Hematopoietic multipotent progenitor cell treated with erythropoietin and hydrocortisone succinate and interleukin-3 and kit ligand, for 15 days (in vitro differentiated cells): ENCODE measurements at regions not wholly inside any gene's neighbourhood (a gene's known extent, or its start where the extent isn't known, plus 50 kb on each side); places are given as distances from the start of the nearest gene placed in this dataset.

Source experiments
- DNase-seq: peaks from one replicate; pipeline ENCODE4 v3.0.0-alpha.2; 2015; ENCODE audit warnings: low spot score

- no peak for DNase-seq
Measured at GRCh38 chr5:171509467-171509866, 90.0 kb downstream of the FGF18 start.

DNA sequence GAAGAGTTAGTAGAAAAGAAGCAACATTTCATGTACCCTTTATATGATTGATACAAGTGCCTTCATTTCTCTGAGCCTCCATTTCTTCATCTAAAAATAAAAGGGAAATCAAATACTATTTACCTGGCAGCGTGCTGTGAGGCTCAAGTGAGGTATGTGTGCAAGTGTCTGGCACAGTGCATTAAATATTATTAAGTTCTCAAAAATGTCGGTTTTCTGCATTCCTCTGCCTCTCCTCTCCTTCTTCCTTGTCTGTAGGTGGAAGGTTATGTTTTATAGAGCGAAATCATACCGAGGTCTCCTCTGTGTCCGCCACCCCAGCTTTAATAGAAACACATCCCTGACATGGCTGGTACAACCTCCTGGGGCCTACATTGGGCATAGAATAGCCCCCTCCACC, 93.0 kb downstream of the FGF18 start:
- DNase-seq, result no peak

DNA sequence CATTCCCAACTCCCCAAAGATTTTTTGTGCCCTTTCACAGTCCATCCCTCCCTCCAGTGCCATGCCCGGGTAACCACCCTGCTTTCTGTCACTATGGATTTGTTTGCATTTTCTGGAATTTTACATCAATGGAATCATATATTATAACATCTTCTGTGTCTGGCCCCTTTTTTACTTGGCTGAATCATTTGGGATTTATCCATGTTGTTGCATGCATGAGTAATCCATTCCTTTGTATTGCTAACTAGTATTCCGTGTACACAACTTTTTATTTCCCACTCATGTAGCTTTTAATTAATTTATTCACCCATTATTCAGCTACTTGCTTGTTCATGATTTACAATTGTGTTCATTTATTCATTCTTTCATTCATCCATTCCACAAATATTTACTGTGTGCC, 94.1 kb downstream of the FGF18 start:
- no peak for DNase-seq

- DNase-seq, result no peak
Measured at GRCh38 chr5:171518916-171519315, 99.5 kb downstream of the FGF18 start.

- no peak for DNase-seq
Measured at GRCh38 chr5:171520300-171521174, 101.1 kb downstream of the FGF18 start.

GRCh38 chr5:171521219-171521633, 101.8 kb downstream of the FGF18 start:
- DNase-seq, result no peak

DNA sequence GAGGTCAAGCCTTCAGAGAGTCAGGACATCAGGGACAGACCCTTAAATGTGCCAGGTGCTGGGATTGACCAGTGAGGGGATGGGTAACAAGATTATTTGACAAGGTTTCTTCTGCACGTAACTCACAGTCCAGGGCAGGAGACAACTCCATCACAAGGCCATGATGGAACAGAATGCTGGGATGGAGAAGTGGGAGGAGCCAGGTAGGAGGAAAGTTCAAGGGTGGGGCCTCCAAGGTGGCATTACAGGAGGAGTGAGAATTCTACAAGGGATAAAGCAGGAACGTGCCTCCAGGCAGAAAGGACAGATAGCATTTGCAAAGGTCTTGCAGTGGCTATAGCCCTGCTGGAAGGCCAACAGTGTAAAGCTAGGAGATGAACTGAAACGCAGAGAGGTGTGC, 102.2 kb downstream of the FGF18 start:
- no peak for DNase-seq

GRCh38 chr5:171523781-171524180, 104.3 kb downstream of the FGF18 start:
- no peak for DNase-seq

DNA sequence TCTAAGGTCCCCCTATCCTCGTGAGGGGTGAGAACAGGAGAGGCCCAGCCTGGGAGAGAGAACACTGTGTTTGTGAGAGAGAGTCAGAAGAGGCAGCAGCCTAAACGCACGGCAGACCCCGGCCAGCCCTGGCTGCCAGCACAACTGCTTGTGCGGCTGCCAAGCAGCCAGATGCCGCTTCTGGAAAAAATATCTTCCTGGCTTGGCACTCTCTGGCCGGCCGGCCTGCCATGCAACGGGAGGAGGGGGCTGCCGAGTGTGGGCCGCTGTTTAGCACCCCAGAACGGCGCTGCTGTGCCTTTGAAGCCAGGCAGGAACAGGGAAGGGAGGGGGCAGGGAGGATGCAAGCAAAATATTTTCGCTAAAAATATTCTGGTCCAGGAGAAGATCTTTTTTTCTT, 105.0 kb downstream of the FGF18 start:
- DNase-seq, result no peak

GRCh38 chr5:171525085-171525484, 105.6 kb downstream of the FGF18 start:
- no peak for DNase-seq

GRCh38 chr5:171528036-171528435, 108.6 kb downstream of the FGF18 start:
- no peak for DNase-seq

DNA sequence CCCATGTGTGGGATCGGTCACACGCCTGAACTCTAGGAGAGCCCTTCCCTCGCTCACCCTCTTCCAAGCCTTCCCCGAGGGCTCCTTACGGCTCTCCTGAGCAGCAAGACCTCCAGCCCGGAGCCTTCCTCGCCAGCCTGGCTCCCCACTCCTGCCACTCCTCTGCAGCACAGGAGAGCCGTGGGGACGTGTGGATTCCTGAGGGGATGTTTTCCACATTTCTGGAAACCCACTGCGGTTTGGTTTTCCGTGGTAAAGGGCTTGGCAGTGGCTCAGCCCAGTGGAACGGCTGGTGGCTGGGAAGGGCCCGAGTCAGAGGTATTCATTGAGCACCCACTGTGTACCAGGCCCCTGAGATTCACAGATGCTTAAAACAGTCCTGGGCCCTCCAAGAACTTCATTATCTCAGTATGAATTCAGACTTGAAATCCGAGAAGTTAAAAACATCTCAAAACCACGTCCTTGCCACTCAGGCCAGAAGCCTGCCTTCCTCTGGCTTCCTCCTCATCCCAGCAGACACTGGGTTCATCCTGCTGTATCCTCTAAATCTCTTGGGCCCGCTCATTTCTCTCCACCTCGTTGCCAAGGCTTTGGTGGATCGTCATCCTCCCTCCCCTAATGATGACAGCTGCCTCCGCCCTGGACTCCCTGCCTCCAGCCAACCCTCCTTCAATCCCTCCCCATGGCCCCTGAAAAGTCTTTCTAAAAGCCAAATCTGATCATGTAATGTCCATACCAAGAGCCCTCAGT, 109.6 kb downstream of the FGF18 start:
- no peak for DNase-seq

DNA sequence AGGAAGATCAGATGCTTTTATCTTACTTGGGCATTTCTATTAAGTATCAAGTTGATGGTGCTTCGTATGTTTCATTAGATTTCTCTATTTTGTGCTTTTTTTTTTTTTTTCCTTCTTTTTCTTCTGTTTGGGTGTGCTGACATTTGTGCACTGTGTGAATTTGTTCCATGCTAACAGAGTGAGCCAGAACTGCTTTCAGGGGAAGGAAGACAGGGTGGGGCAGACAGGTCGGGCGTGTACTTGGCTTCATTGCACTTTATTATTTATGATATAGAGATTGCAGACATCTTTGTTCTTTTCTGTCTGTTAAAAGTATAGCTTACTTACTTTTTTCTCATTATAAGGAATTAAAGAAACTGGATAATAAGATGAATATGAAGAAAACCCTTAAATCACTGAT, 112.2 kb downstream of the FGF18 start:
- no peak for DNase-seq

DNA sequence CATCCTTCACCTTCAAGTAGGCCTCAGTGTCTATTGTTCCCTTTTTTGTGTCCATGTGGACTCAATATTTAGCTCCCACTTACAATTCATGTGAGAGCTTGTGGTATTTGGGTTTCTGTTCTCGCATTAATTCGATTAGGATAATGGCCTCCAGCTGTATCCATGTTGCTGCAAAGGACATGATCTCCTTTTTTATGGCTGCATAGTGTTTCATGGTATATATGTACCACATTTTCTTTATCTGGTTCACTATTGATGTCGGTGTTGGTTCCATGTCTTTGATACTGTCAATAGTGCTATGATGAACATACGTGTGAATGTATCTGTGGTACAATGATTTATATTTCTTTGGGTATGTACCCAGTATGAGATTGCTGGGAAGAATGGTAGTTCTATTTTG, 113.7 kb downstream of the FGF18 start:
- DNase-seq, result no peak

GRCh38 chr5:171534043-171534895, 114.8 kb downstream of the FGF18 start:
- DNase-seq, result no peak

GRCh38 chr5:171535162-171535561, 115.7 kb downstream of the FGF18 start:
- DNase-seq, result no peak

DNA sequence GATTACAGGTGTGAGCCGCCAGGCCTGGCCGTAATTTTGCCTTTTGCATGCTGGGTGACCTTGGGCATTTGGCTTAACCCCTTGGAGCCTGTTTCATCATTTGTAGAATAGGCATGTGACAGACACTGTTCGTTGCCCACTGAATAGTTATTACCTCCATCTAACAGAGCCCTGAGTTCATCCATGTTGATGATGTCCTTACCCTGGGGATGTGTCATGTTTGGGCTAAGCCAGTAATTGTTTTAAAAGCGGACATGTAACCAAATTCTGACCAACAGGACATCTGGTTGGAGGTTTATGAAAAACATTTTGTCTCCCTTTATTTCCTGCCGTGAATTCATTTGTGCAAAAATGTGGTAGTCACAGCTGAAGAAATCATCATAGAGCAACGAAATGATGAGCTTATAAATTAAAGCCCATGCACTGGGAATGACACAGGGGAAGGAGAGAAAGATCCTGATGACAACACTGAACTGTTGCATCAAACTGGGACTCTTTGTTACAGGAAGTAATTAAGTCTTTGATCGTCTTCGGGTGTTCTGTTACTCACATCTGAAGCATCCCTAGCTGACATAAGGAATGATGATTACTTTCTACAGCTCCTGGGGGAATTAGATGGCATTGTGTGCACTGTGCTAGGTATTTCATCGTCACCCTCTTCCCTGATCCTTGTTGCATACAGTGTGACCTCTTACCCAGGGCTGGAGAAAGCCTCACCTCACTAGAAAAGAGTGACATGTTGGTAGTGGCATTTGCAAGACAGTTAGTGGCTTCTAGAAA, 117.8 kb downstream of the FGF18 start:
- DNase-seq, result no peak

GRCh38 chr5:171537923-171538537, 118.6 kb downstream of the FGF18 start:
- DNase-seq, result no peak

DNA sequence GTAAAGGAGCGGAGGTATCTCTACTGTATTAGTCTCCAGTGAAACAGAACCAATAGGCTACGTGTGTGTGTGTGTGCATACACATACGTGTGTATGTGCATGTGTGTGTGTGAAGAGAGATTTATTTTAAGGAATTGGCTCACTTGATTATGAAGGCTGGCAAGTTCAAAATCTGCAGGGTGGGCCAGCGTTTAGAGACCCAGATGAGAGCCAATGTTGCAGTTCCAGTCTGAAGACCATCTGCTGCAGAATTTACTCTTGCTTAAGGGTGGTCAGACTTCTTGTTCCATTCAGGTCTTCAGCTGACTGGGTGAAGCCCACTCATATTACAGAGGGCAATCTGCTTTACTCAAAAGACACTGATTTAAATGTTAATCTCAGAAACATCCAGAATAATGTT, 119.2 kb downstream of the FGF18 start:
- DNase-seq, result no peak

- DNase-seq, result no peak
Measured at GRCh38 chr5:171540865-171541264, 121.4 kb downstream of the FGF18 start.

DNA sequence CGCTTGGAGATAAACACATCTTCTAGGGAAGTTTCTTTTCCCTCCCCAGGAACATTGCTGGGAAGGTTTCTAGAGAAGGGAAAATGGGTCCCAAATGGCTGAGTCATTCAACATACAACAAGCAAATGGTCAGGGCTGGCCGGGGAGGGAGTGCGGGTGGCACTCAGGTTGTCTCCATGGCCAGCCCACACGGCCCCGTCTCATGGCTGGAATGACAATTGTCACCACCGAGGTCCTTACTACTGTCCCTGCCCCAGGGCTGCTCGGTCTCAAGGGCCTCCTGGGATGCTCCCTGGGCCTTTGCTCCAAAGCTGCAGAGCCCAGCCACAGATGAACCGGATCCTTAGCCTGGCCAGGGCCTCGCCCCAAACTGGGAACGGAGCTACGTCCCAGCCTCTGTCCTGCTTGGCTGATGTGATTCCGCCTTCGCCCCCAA, 121.9 kb downstream of the FGF18 start:
- no peak for DNase-seq
